ENCODE measurements at regions not wholly inside any gene's neighbourhood (a gene's known extent, or its start where the extent isn't known, plus 50 kb on each side); places are given as distances from the start of the nearest gene placed in this dataset.

GRCh38 chr17:53234138-53234537, 588.6 kb upstream of the KIF2B start:
- TF ChIP-seq ZNF148 (tag by site-specific recombination; IDR thresholded peaks at IDR 0.05; ENCODE audit: borderline replicate concordance) (no peak), ZNF660 (tag by site-specific recombination; IDR thresholded peaks at IDR 0.05) (no peak), ZNF138 (tag by site-specific recombination; IDR thresholded peaks at IDR 0.05; ENCODE audit: borderline replicate concordance) (no peak), REST (tag by site-specific recombination; IDR thresholded peaks at IDR 0.05) (no peak), SP3 (tag by site-specific recombination; IDR thresholded peaks at IDR 0.05) (no peak), ZNF670 (tag by site-specific recombination; IDR thresholded peaks at IDR 0.05; ENCODE audit: low read depth) (no peak), ZNF518A (tag by site-specific recombination; conservative IDR thresholded peaks at IDR 0.05; ENCODE audit: low read depth) (no peak), PRDM10 (tag by site-specific recombination; IDR thresholded peaks at IDR 0.05) (no peak), ZNF654 (tag by site-specific recombination; IDR thresholded peaks at IDR 0.05; ENCODE audit: low read depth) (no peak), ZNF24 (tag by site-specific recombination; IDR thresholded peaks at IDR 0.05) (no peak), BCL11A (tag by site-specific recombination; IDR thresholded peaks at IDR 0.05; ENCODE audit: low read depth) (no peak), ZFP3 (tag by site-specific recombination; IDR thresholded peaks at IDR 0.05; ENCODE audit: low read depth) (no peak), ZNF610 (tag by site-specific recombination; IDR thresholded peaks at IDR 0.05; ENCODE audit: borderline replicate concordance) (no peak), AEBP2 (tag by site-specific recombination; IDR thresholded peaks at IDR 0.05; ENCODE audit: borderline replicate concordance) (no peak), ZNF473 (tag by site-specific recombination; IDR thresholded peaks at IDR 0.05) (no peak), ZNF266 (tag by site-specific recombination; IDR thresholded peaks at IDR 0.05; ENCODE audit: low read depth) (no peak), KLF7 (tag by site-specific recombination; IDR thresholded peaks at IDR 0.05; ENCODE audit: borderline replicate concordance) (no peak), ZNF37A (tag by site-specific recombination; IDR thresholded peaks at IDR 0.05) (no peak)
- TF ChIP-seq, protein P1, sequence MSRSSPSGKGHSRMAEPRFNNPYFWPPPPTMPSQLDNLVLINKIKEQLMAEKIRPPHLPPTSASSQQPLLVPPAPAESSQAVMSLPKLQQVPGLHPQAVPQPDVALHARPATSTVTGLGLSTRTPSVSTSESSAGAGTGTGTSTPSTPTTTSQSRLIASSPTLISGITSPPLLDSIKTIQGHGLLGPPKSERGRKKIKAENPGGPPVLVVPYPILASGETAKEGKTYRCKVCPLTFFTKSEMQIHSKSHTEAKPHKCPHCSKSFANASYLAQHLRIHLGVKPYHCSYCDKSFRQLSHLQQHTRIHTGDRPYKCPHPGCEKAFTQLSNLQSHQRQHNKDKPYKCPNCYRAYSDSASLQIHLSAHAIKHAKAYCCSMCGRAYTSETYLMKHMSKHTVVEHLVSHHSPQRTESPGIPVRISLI (tag by site-specific recombination; IDR thresholded peaks at IDR 0.05) = no peak
- H3K27ac ChIP-seq (ENCODE audit: extremely low read depth, low read depth, low read length) = no peak overlapping the region
- no peaks in the 10 kb centered on the region for H3K9me3 ChIP-seq (ENCODE audit: control insufficient read depth, insufficient read depth, low read depth, low read length)
- no peak overlapping the region for H3K4me3 ChIP-seq (ENCODE audit: low read depth, low read length)
- ChIA-PET CTCF (no interaction called here), POLR2A (no interaction called here)
- H3K4me1 ChIP-seq (ENCODE audit: control insufficient read depth, insufficient read depth, low read length) = no peaks in the 10 kb centered on the region
- H3K36me3 ChIP-seq (ENCODE audit: control insufficient read depth in 2 of 2, insufficient read depth in 1 of 2, low read length in 2 of 2) = no peaks in the 10 kb centered on the region
